H1 (cell line): ENCODE measurements at regions not wholly inside any gene's neighbourhood (a gene's known extent, or its start where the extent isn't known, plus 50 kb on each side); places are given as distances from the start of the nearest gene placed in this dataset.

ENCODE experiments used
- CTCF ChIA-PET: fragments of 300-600 bp; sonication (Branson Sonifier 250); formaldehyde crosslinking; loops from one replicate; lab custom pipeline; 2021; ENCODE audit not compliant: partially characterized antibody; lab: Charles Lee
- POLR2A ChIA-PET: fragments of 300-600 bp; sonication (Branson Sonifier 250); formaldehyde crosslinking; loops from one replicate; lab custom pipeline; 2021; ENCODE audit warnings: inconsistent platforms; ENCODE audit not compliant: partially characterized antibody; lab: Charles Lee
- DNase-seq, 2 experiments: peaks; one replicate each; pipeline versions ENCODE4 v3.0.0 to v3.0.0-alpha.2; 2010 to 2022; ENCODE audit warnings: low spot score in 2 of 2, low read depth in 1 of 2, mixed read lengths in 1 of 2
- FAIRE-seq: peaks from 2 replicates; lab custom pipeline; 2011; peaks lifted over from hg19 to GRCh38; lab: Jason Lieb, UNC
- H2AFZ ChIP-seq: 2 replicates; pipeline ENCODE4 v1.8.1; 2012; ENCODE audit warnings: low read length, inconsistent platforms
- H2AK5ac ChIP-seq: 2 replicates; pipeline ENCODE4 v1.6.1; 2013; ENCODE audit warnings: low read depth, low read length
- H2BK120ac ChIP-seq: replicated peaks from 2 replicates; pipeline ENCODE3; 2013; ENCODE audit warnings: low read depth, low read length, inconsistent platforms
- H2BK12ac ChIP-seq: 2 replicates; pipeline ENCODE4 v1.6.1; 2013; ENCODE audit warnings: low read depth, low read length
- H2BK15ac ChIP-seq: 2 replicates; pipeline ENCODE4 v1.6.1; 2013; ENCODE audit warnings: low read length
- H2BK20ac ChIP-seq: 2 replicates; pipeline ENCODE4 v1.6.1; 2013; ENCODE audit warnings: low read length
- H2BK5ac ChIP-seq: 2 replicates; pipeline ENCODE4 v1.6.1; 2013; ENCODE audit warnings: low read depth, low read length
- H3K14ac ChIP-seq: 2 replicates; pipeline ENCODE4 v1.6.1; 2013; ENCODE audit warnings: inconsistent platforms; ENCODE audit not compliant: insufficient read length
- H3K18ac ChIP-seq: 2 replicates; pipeline ENCODE4 v1.6.1; 2013; ENCODE audit warnings: low read length; ENCODE audit errors: extremely low read depth
- H3K23ac ChIP-seq: 2 replicates; pipeline ENCODE4 v1.6.1; 2013; ENCODE audit warnings: inconsistent platforms; ENCODE audit not compliant: insufficient read length
- H3K23me2 ChIP-seq: 2 replicates; pipeline ENCODE4 v1.6.1; 2013; ENCODE audit warnings: low read depth, low read length
- H3K27ac ChIP-seq: 2 replicates; pipeline ENCODE4 v1.6.1; 2011; ENCODE audit warnings: low read depth, low read length, inconsistent platforms
- H3K27me3 ChIP-seq, 4 experiments: replicated peaks in 1 of 4; 1 replicate in 1 of 4; 2 replicates in 3 of 4; pipeline versions ENCODE4 v1.6.1 to v1.8.1; 2011 to 2013; ENCODE audit warnings: low read length in 3 of 4, mild to moderate bottlenecking in 3 of 4, inconsistent platforms in 2 of 4, mixed read lengths in 2 of 4, moderate library complexity in 1 of 4; ENCODE audit not compliant: control insufficient read depth in 3 of 4, insufficient read depth in 3 of 4; ENCODE audit errors: extremely low read depth in 1 of 4
- H3K36me3 ChIP-seq, 4 experiments: 2 replicates each; pipeline versions ENCODE4 v1.6.1 to v1.8.1; 2011 to 2013; ENCODE audit warnings: mild to moderate bottlenecking in 4 of 4, low read length in 3 of 4, moderate library complexity in 2 of 4, control low read depth in 1 of 4, inconsistent platforms in 1 of 4; ENCODE audit not compliant: insufficient read depth in 4 of 4, control insufficient read depth in 2 of 4
- H3K4ac ChIP-seq: replicated peaks from 2 replicates; pipeline ENCODE3; 2013; ENCODE audit warnings: low read length, low read depth, mixed read lengths, inconsistent platforms; ENCODE audit not compliant: insufficient read length
- H3K4me1 ChIP-seq, 4 experiments: replicated peaks in 1 of 4; 1 replicate in 1 of 4; 2 replicates in 3 of 4; pipeline versions ENCODE4 v1.6.1 to v1.8.1; 2011 to 2013; ENCODE audit warnings: low read length in 3 of 4, inconsistent platforms in 2 of 4, mixed read lengths in 1 of 4; ENCODE audit not compliant: insufficient read depth in 4 of 4, control insufficient read depth in 3 of 4
- H3K4me2 ChIP-seq, 2 experiments: 2 replicates each; pipeline versions ENCODE4 v1.6.1 to v1.8.1; 2011 to 2013; ENCODE audit warnings: low read depth in 2 of 2, low read length in 2 of 2, control low read depth in 1 of 2, inconsistent platforms in 1 of 2, mild to moderate bottlenecking in 1 of 2; ENCODE audit not compliant: insufficient read depth in 1 of 2
- H3K4me3 ChIP-seq, 4 experiments: fragments of 200-600, 300-600 bp in 1 of 4; sonication (generic), shearing (Covaris generic), sonication (Bioruptor Twin) in 1 of 4; 2 replicates each; pipeline versions ENCODE4 v1.5.1 to v1.8.1; 2011 to 2016; ENCODE audit warnings: low read length in 4 of 4, low read depth in 3 of 4, control low read depth in 2 of 4, inconsistent platforms in 2 of 4, mild to moderate bottlenecking in 2 of 4, mixed read lengths in 1 of 4, moderate library complexity in 1 of 4; ENCODE audit not compliant: insufficient read depth in 2 of 4; ENCODE audit errors: extremely low read depth in 1 of 4
- H3K56ac ChIP-seq: replicated peaks from 2 replicates; pipeline ENCODE3; 2013; ENCODE audit warnings: low read depth, mild to moderate bottlenecking, mixed read lengths, low read length, inconsistent platforms; ENCODE audit not compliant: insufficient read length
- H3K79me1 ChIP-seq: 2 replicates; pipeline ENCODE4 v1.6.1; 2013; ENCODE audit warnings: low read depth, low read length, control low read depth
- H3K79me2 ChIP-seq, 2 experiments: 2 replicates each; pipeline versions ENCODE4 v1.6.1 to v1.8.1; 2012 to 2013; ENCODE audit warnings: low read length in 2 of 2, mild to moderate bottlenecking in 2 of 2, inconsistent platforms in 1 of 2; ENCODE audit not compliant: insufficient read depth in 2 of 2, control insufficient read depth in 1 of 2
- H3K9ac ChIP-seq, 4 experiments: replicated peaks in 1 of 4; 1 replicate in 1 of 4; 2 replicates in 3 of 4; pipeline versions ENCODE4 v1.6.1 to v1.8.1; 2011 to 2013; ENCODE audit warnings: low read depth in 3 of 4, low read length in 3 of 4, control low read depth in 2 of 4, mild to moderate bottlenecking in 2 of 4, moderate library complexity in 2 of 4, inconsistent platforms in 1 of 4; ENCODE audit errors: extremely low read depth in 1 of 4
- H3K9me3 ChIP-seq, 2 experiments: 2 replicates each; pipeline versions ENCODE4 v1.6.1 to v1.8.1; 2012 to 2013; ENCODE audit warnings: mild to moderate bottlenecking in 2 of 2, moderate library complexity in 2 of 2, control low read depth in 1 of 2, inconsistent platforms in 1 of 2, low read depth in 1 of 2, low read length in 1 of 2, mixed read lengths in 1 of 2; ENCODE audit not compliant: insufficient read depth in 2 of 2
- H4K20me1 ChIP-seq, 2 experiments: replicated peaks in 1 of 2; 2 replicates each; pipeline versions ENCODE3 to v1.8.1; 2011 to 2013; ENCODE audit warnings: inconsistent platforms in 2 of 2, low read length in 2 of 2, mild to moderate bottlenecking in 1 of 2; ENCODE audit not compliant: insufficient read depth in 2 of 2, control insufficient read depth in 1 of 2
- H4K5ac ChIP-seq: 2 replicates; pipeline ENCODE4 v1.6.1; 2013; ENCODE audit warnings: low read length, low read depth, mixed read lengths, inconsistent platforms; ENCODE audit not compliant: insufficient read length
- H4K8ac ChIP-seq: 2 replicates; pipeline ENCODE4 v1.8.0; 2013; ENCODE audit warnings: mild to moderate bottlenecking, moderate library complexity, low read length, inconsistent platforms; ENCODE audit not compliant: insufficient read depth; ENCODE audit errors: extremely low read depth
- H4K91ac ChIP-seq: replicated peaks from 2 replicates; pipeline ENCODE3; 2013; ENCODE audit warnings: low read length, mixed read lengths, inconsistent platforms; ENCODE audit not compliant: insufficient read length
- ATF2 ChIP-seq: IDR thresholded peaks from 2 replicates; pipeline ENCODE4 v1.6.1; 2012; ENCODE audit warnings: low read length, inconsistent platforms
- BCL11A ChIP-seq, 2 experiments: IDR thresholded peaks; one replicate each; pipeline ENCODE4 v1.6.1; 2011; ENCODE audit warnings: low read depth in 2 of 2, low read length in 2 of 2, mild to moderate bottlenecking in 2 of 2
- CHD1 ChIP-seq: IDR thresholded peaks from 2 replicates; pipeline ENCODE4 v1.6.1; 2012; ENCODE audit warnings: low read depth, low read length, improper control_type of control experiment
- KDM4A ChIP-seq: IDR thresholded peaks from one replicate; pipeline ENCODE4 v1.7.1; 2012; ENCODE audit warnings: low read depth, mild to moderate bottlenecking, moderate library complexity, low read length, inconsistent platforms; ENCODE audit not compliant: severe bottlenecking
- MAX ChIP-seq: IDR thresholded peaks from 2 replicates; pipeline ENCODE4 v1.6.1; 2012; ENCODE audit warnings: inconsistent platforms
- NANOG ChIP-seq: IDR thresholded peaks from 2 replicates; pipeline ENCODE4 v1.6.1; 2011; ENCODE audit warnings: low read length, low read depth, mild to moderate bottlenecking, inconsistent platforms; ENCODE audit not compliant: insufficient read depth, poor library complexity, severe bottlenecking
- SAP30 ChIP-seq: fragments of 300-600 bp; sonication (generic); IDR thresholded peaks from 2 replicates; pipeline ENCODE4 v1.7.1; 2012; ENCODE audit warnings: low read length, moderate library complexity, mild to moderate bottlenecking, inconsistent platforms; ENCODE audit not compliant: insufficient read depth, insufficient replicate concordance
- SIX5 ChIP-seq: IDR thresholded peaks from 2 replicates; pipeline ENCODE4 v1.6.1; 2011; ENCODE audit warnings: mild to moderate bottlenecking, low read depth, low read length
- TCF12 ChIP-seq: IDR thresholded peaks from 2 replicates; pipeline ENCODE4 v1.6.1; 2011; ENCODE audit warnings: low read depth, mild to moderate bottlenecking, low read length
- WGBS, 2 experiments: shearing (Covaris generic) in 1 of 2; methylation state at CpG; one replicate each; pipeline versions ENCODE4 v1.1.6 to v1.1.7; 2013 to 2015; ENCODE audit warnings: low lambda C conversion rate in 2 of 2, mixed read lengths in 2 of 2, inconsistent platforms in 1 of 2, low coverage in 1 of 2, missing lambda C conversion rate in 1 of 2; ENCODE audit not compliant: insufficient replicate concordance in 2 of 2, insufficient coverage in 1 of 2, insufficient read length in 1 of 2; ENCODE audit errors: extremely low coverage in 1 of 2, missing lambda C conversion rate in 1 of 2; 5-methylcytosine and 5-hydroxymethylcytosine counted together

GRCh38 chr16:13631213-13631767 lies 288.7 kb upstream of the ERCC4 start:
- TF ChIP-seq SAP30 (no peak), KDM4A (no peak), TCF12 (no peak), BCL11A (IDR thresholded peaks at IDR 0.05; ENCODE audit: low read depth in 2 of 2, low read length in 2 of 2) (no peak), MAX (no peak), NANOG (no peak), ATF2 (no peak), SIX5 (no peak), CHD1 (no peak)
- H3K23ac ChIP-seq, result no peak overlapping the region
- FAIRE-seq (no peak), DNase-seq (no peak)
- no peak overlapping the region for H4K91ac ChIP-seq
- H3K9ac ChIP-seq, result no peak overlapping the region
- H4K5ac ChIP-seq, result no peak overlapping the region
- H2AK5ac ChIP-seq, result no peak overlapping the region
- no peaks in the 10 kb centered on the region for H3K79me2 ChIP-seq
- H2BK20ac ChIP-seq, result no peak overlapping the region
- no peak overlapping the region for H2BK120ac ChIP-seq
- H3K27ac ChIP-seq, result no peak overlapping the region
- H3K9me3 ChIP-seq, result no peaks in the 10 kb centered on the region
- H3K36me3 ChIP-seq, result no peaks in the 10 kb centered on the region
- H3K23me2 ChIP-seq, result no peaks in the 10 kb centered on the region
- H4K8ac ChIP-seq, result no peak overlapping the region
- H3K79me1 ChIP-seq, result no peaks in the 10 kb centered on the region
- H3K4ac ChIP-seq, result no peak overlapping the region
- CTCF ChIA-PET, result no interaction called here
- H3K14ac ChIP-seq, result no peak overlapping the region
- H2BK12ac ChIP-seq, result no peak overlapping the region
- no peak overlapping the region for H2BK5ac ChIP-seq
- H3K4me1 ChIP-seq, result peaks cover 0 to 4% (median 0%) of the 10 kb centered on the region in 4 experiments; a peak in 1 of 7 replicates
- no peak overlapping the region for H2AFZ ChIP-seq
- H3K27me3 ChIP-seq, result no peaks in the 10 kb centered on the region
- no peak overlapping the region for H3K56ac ChIP-seq
- H2BK15ac ChIP-seq, result no peak overlapping the region
- H3K4me3 ChIP-seq, result no peak overlapping the region
- 82% methylated on average over 2 of the region's 2 CpGs; no CpG with 5 or more reads in 1 of the 2 experiments for WGBS, 2 experiments
- no peak overlapping the region for H3K4me2 ChIP-seq
- H3K18ac ChIP-seq, result no peak overlapping the region
- no peaks in the 10 kb centered on the region for H4K20me1 ChIP-seq
- POLR2A ChIA-PET, result interaction anchor here (1.7 kb wide), 1 partner anchor 15 kb away, joined by 4 read pairs; no protein-coding TSS in a partner anchor
